Suprapubic skin (tissue), 4 donors: ENCODE measurements at regions not wholly inside any gene's neighbourhood (a gene's known extent, or its start where the extent isn't known, plus 50 kb on each side); places are given as distances from the start of the nearest gene placed in this dataset.

Experiments used
- DNase-seq, 2 donors: peaks; one replicate each; pipeline ENCODE4 v3.0.0-alpha.2; 2019; ENCODE audit warnings: low spot score in 2 of 2
- H3K27ac ChIP-seq: fragments of 200-600 bp; sonication (generic); one replicate; pipeline ENCODE4 v1.5.1; 2019
- H3K27me3 ChIP-seq: fragments of 200-600 bp; sonication (generic); one replicate; pipeline ENCODE4 v1.5.1; 2019
- H3K36me3 ChIP-seq: fragments of 200-600 bp; sonication (generic); one replicate; pipeline ENCODE4 v1.5.1; 2019
- H3K4me1 ChIP-seq: fragments of 200-600 bp; sonication (generic); one replicate; pipeline ENCODE4 v1.5.1; 2019
- H3K4me3 ChIP-seq: fragments of 200-600 bp; sonication (generic); one replicate; pipeline ENCODE4 v1.5.1; 2019; ENCODE audit warnings: mild to moderate bottlenecking
- H3K9me3 ChIP-seq: fragments of 200-600 bp; sonication (generic); one replicate; pipeline ENCODE4 v1.5.1; 2019
- EP300 ChIP-seq: sonication (generic); formaldehyde crosslinking; IDR thresholded peaks from one replicate; pipeline ENCODE4 v1.6.1; 2017; ENCODE audit warnings: antibody characterized with exemption
- POLR2A ChIP-seq, 2 donors: fragments of 450-650 bp; IDR thresholded peaks; one replicate each; pipeline ENCODE4 v1.6.1; 2017; ENCODE audit warnings: antibody characterized with exemption in 2 of 2, mild to moderate bottlenecking in 2 of 2, moderate library complexity in 2 of 2
- POLR2AphosphoS5 ChIP-seq, 3 donors: sonication (generic); formaldehyde crosslinking; IDR thresholded peaks; one replicate each; pipeline ENCODE4 v1.6.1; 2017; ENCODE audit warnings: antibody characterized with exemption in 3 of 3
- WGBS: methylation state at CpG from one replicate; pipeline ENCODE4 v1.1.5; 2018; 5-methylcytosine and 5-hydroxymethylcytosine counted together
- TF ChIP-seq, protein P1 (sequence below), 2 donors: fragments of 200-600 bp in 1 of 2; fragments of 450-650 bp in 1 of 2; sonication (generic) in 1 of 2; IDR thresholded peaks; one replicate each; pipeline ENCODE4 v1.5.1; 2016 to 2019; ENCODE audit warnings: antibody characterized with exemption in 2 of 2, mild to moderate bottlenecking in 1 of 2, moderate library complexity in 1 of 2

DNA sequence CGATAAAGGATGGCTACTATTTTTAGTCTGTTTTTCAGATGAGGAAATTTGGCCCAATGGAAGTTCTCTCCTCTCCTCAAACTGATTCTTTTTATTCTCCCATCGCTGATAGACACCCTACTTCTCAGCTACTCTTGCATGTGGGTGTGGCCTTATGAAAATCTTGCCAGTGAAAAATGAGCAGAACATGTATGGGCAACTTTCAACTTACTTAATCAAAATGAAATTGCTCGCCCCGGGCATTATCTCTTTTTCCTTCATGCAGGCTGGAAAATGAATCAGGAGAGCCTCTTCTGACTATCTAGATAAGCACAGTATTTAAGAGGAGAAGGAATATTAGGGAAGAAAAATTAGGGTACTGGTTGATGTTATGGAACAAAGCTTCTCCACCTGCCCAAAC is 2354.7 kb upstream of the RAG2 start:
- TF ChIP-seq, protein P1, sequence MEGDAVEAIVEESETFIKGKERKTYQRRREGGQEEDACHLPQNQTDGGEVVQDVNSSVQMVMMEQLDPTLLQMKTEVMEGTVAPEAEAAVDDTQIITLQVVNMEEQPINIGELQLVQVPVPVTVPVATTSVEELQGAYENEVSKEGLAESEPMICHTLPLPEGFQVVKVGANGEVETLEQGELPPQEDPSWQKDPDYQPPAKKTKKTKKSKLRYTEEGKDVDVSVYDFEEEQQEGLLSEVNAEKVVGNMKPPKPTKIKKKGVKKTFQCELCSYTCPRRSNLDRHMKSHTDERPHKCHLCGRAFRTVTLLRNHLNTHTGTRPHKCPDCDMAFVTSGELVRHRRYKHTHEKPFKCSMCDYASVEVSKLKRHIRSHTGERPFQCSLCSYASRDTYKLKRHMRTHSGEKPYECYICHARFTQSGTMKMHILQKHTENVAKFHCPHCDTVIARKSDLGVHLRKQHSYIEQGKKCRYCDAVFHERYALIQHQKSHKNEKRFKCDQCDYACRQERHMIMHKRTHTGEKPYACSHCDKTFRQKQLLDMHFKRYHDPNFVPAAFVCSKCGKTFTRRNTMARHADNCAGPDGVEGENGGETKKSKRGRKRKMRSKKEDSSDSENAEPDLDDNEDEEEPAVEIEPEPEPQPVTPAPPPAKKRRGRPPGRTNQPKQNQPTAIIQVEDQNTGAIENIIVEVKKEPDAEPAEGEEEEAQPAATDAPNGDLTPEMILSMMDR (IDR thresholded peaks at IDR 0.05), result no peak
- no peak for TF ChIP-seq POLR2AphosphoS5 (IDR thresholded peaks at IDR 0.05)
- no peak for TF ChIP-seq POLR2A (IDR thresholded peaks at IDR 0.05)
- TF ChIP-seq EP300, result no peak
- Histone ChIP-seq H3K9me3 (no peaks in the 10 kb centered on the region), H3K27ac (no peak overlapping the region), H3K36me3 (no peaks in the 10 kb centered on the region), H3K27me3 (no peaks in the 10 kb centered on the region), H3K4me1 (peaks cover 4% of the 10 kb centered on the region), H3K4me3 (no peak overlapping the region)
- 49% methylated on average over 4 of the region's 4 CpGs for WGBS
- DNase-seq, result no peak

DNA sequence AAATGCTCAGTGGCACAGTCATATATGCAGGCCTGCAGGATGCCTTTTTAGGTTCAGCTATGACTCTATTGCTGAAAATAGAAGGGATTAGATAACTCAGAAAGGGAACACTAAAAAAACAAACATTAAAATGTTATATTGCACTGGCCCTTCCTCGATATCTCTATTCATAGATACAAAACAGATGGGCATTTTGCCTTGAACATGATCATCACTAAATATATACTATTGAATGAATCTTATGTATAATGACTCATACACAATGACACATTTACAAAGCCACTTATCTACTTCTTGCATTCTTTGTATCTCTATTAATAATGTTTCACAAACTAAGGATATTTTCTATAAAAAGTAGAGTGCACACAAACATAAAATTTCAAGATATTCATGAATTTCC is 2352.8 kb upstream of the RAG2 start:
- peaks cover 4% of the 10 kb centered on the region for H3K4me1 ChIP-seq
- H3K4me3 ChIP-seq, result no peak overlapping the region
- H3K27me3 ChIP-seq, result no peaks in the 10 kb centered on the region
- TF ChIP-seq POLR2A (IDR thresholded peaks at IDR 0.05) (no peak), POLR2AphosphoS5 (IDR thresholded peaks at IDR 0.05) (no peak), EP300 (no peak)
- TF ChIP-seq, protein P1 (IDR thresholded peaks at IDR 0.05), result no peak
- 30% methylated on average over 1 of the region's 1 CpG for WGBS
- no peaks in the 10 kb centered on the region for H3K36me3 ChIP-seq
- H3K9me3 ChIP-seq, result no peaks in the 10 kb centered on the region
- no peak overlapping the region for H3K27ac ChIP-seq
- DNase-seq, result no peak

DNA sequence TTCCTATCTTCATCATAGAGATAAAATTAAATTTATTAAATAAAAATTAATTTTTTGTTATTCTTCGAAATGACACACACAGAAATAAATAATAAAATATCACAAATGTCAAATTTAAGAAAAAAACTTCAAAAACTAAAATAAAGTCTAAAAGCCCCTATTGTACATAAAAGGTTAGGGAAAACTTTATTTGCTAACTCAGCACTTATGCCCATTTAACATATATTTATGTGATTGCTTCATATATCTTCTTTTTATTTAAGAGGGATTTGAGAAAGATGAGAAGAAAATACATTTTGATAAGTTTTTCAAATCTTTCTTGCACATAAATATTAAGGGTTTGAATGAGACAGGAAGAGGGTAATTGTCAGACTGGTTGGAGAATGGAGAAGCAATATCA is 2350.4 kb upstream of the RAG2 start:
- no peaks in the 10 kb centered on the region for H3K27me3 ChIP-seq
- 72% methylated on average over 1 of the region's 1 CpG for WGBS
- H3K9me3 ChIP-seq, result no peaks in the 10 kb centered on the region
- H3K4me1 ChIP-seq, result peaks cover 4% of the 10 kb centered on the region
- DNase-seq, result no peak
- no peak overlapping the region for H3K4me3 ChIP-seq
- TF ChIP-seq POLR2A (IDR thresholded peaks at IDR 0.05) (no peak), POLR2AphosphoS5 (IDR thresholded peaks at IDR 0.05) (no peak), EP300 (no peak)
- TF ChIP-seq, protein P1 (IDR thresholded peaks at IDR 0.05), result no peak
- H3K27ac ChIP-seq, result no peak overlapping the region
- H3K36me3 ChIP-seq, result no peaks in the 10 kb centered on the region

DNA sequence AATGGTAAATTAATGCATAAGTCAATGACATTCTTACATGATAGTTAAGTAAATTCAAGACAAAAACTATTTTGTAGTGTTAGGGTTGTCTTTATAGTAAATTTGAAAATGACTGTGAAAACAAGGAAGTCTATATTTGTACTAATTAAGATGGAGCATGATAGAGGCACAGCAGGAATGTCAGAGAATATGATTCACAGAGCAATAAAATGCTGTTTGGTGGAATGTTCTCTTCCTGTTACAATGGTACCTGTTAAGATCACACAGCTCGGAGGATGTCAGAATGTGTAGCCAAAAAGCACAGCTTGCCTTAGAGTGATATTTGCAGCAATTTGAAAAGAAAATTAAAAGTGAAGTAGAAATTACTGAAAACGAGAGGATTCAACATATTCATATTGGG is 2339.7 kb upstream of the RAG2 start:
- H3K27ac ChIP-seq, result no peak overlapping the region
- no peaks in the 10 kb centered on the region for H3K27me3 ChIP-seq
- no peaks in the 10 kb centered on the region for H3K36me3 ChIP-seq
- H3K4me1 ChIP-seq, result no peaks in the 10 kb centered on the region
- H3K9me3 ChIP-seq, result no peaks in the 10 kb centered on the region
- TF ChIP-seq, protein P1 (IDR thresholded peaks at IDR 0.05), result no peak
- no peak for TF ChIP-seq POLR2A (IDR thresholded peaks at IDR 0.05)
- no peak for TF ChIP-seq EP300
- no peak for TF ChIP-seq POLR2AphosphoS5 (IDR thresholded peaks at IDR 0.05)
- no peak overlapping the region for H3K4me3 ChIP-seq
- WGBS, result 50% methylated on average over 2 of the region's 2 CpGs
- no peak for DNase-seq

DNA sequence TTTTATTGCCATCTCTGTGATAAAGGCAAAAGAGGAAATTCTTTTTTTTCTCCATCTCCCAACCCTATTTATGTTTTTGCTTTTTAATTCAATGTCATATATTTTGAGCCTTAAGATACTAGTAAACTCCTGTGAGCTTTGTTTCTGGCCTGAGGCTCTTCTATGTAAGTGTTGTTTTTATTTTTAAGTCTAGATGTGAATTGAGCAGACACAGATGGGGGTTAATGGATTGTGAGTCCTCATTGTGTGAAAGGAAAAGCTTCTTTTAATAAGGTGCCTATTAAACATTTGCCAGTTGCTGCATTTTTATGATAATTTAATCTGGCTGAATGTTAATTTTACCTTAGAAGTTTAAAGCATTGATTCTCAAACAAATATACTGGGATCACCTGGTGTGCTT is 2337.9 kb upstream of the RAG2 start:
- H3K9me3 ChIP-seq, result peaks cover 12% of the 10 kb centered on the region
- no peak overlapping the region for H3K27ac ChIP-seq
- H3K27me3 ChIP-seq, result no peaks in the 10 kb centered on the region
- H3K4me3 ChIP-seq, result no peak overlapping the region
- no peak for DNase-seq
- no peak for TF ChIP-seq EP300
- no peaks in the 10 kb centered on the region for H3K4me1 ChIP-seq
- no peaks in the 10 kb centered on the region for H3K36me3 ChIP-seq

DNA sequence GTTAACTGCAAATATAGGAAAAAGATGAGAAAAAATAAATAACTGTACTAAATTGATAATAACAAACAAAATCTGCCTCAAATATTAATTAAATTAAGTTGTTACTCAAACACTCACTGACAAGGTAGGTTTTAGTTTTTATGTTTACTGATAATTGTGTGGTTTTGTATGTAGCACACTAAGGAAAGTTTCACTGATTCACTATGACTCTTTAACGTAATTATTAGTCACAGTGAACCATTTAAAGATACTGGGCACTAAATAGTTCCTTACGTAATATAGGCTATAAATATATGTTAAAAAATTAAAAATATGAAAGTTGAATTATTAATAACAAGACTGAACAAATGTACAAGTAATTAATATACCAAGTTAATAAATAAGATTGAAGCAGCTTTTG is 2330.0 kb upstream of the RAG2 start:
- WGBS, result 79% methylated on average over 2 of the region's 2 CpGs
- Histone ChIP-seq H3K9me3 (peaks cover 12% of the 10 kb centered on the region), H3K4me1 (no peaks in the 10 kb centered on the region), H3K4me3 (no peak overlapping the region), H3K36me3 (no peaks in the 10 kb centered on the region), H3K27me3 (no peaks in the 10 kb centered on the region), H3K27ac (no peak overlapping the region)
- DNase-seq, result no peak
- no peak for TF ChIP-seq EP300
- no peak for TF ChIP-seq POLR2AphosphoS5 (IDR thresholded peaks at IDR 0.05)
- TF ChIP-seq, protein P1 (IDR thresholded peaks at IDR 0.05), result no peak
- no peak for TF ChIP-seq POLR2A (IDR thresholded peaks at IDR 0.05)
